Keratinocyte (primary cell): ENCODE measurements at regions not wholly inside any gene's neighbourhood (a gene's known extent, or its start where the extent isn't known, plus 50 kb on each side); places are given as distances from the start of the nearest gene placed in this dataset.

Source experiments
- CTCF ChIP-seq, 3 experiments: IDR thresholded peaks in 1 of 3; conservative IDR thresholded peaks in 1 of 3; optimal IDR thresholded peaks in 1 of 3; 2 replicates in 2 of 3; 3 replicates in 1 of 3; pipeline versions ENCODE3 to v1.5.1; 2011; ENCODE audit warnings: low read length in 3 of 3, mild to moderate bottlenecking in 3 of 3, moderate library complexity in 2 of 3, control low read depth in 1 of 3, inconsistent platforms in 1 of 3; ENCODE audit not compliant: insufficient read depth in 2 of 3; ENCODE audit errors: extremely low read depth in 1 of 3
- EZH2 ChIP-seq: IDR thresholded peaks from one replicate; pipeline ENCODE4 v1.6.1; 2012; ENCODE audit warnings: inconsistent platforms, mild to moderate bottlenecking, low read length, moderate library complexity

GRCh38 chr5:86493777-86494176 is 124.0 kb upstream of the COX7C start:
- TF ChIP-seq CTCF (optimal IDR thresholded peaks at IDR 0.05 in 1 of 3, IDR thresholded peaks at IDR 0.05 in 1 of 3, conservative IDR thresholded peaks at IDR 0.05 in 1 of 3; ENCODE audit: extremely low read depth in 1 of 3, insufficient read depth in 2 of 3, low read length in 3 of 3) (no peak), EZH2 (no peak)
